Tibial nerve (tissue), 3 donors: ENCODE measurements at regions not wholly inside any gene's neighbourhood (a gene's known extent, or its start where the extent isn't known, plus 50 kb on each side); places are given as distances from the start of the nearest gene placed in this dataset.

Experiments used
- CTCF ChIP-seq, 5 experiments: fragments of 200-600 bp in 3 of 5; fragments of 450-650 bp in 2 of 5; sonication (generic) in 3 of 5; IDR thresholded peaks; one replicate each; pipeline ENCODE4 v1.5.1; 2016 to 2019; ENCODE audit warnings: antibody characterized with exemption in 5 of 5, mild to moderate bottlenecking in 3 of 5, moderate library complexity in 2 of 5
- POLR2A ChIP-seq, 2 donors: fragments of 450-650 bp; IDR thresholded peaks; one replicate each; pipeline ENCODE4 v1.6.1; 2017; ENCODE audit warnings: antibody characterized with exemption in 2 of 2, mild to moderate bottlenecking in 2 of 2, moderate library complexity in 2 of 2

GRCh38 chr3:146796078-146796477 is 190.9 kb upstream of the PLSCR5 start:
- TF ChIP-seq CTCF (IDR thresholded peaks at IDR 0.05) (no peak), POLR2A (IDR thresholded peaks at IDR 0.05) (no peak)
